Stimulated activated CD4-positive, alpha-beta T cell treated with anti-CD3 and anti-CD28 coated beads, Interleukin-2, amount 100 ng/mL, for 4 hours (primary cell): ENCODE measurements at regions not wholly inside any gene's neighbourhood (a gene's known extent, or its start where the extent isn't known, plus 50 kb on each side); places are given as distances from the start of the nearest gene placed in this dataset.
"Not testable (repeated sequence)": the region's sequence is repeated elsewhere in the genome, so short reads cannot be mapped to it uniquely, and the experiment has no call there.

Experiments
- DNase-seq: peaks from one replicate; pipeline ENCODE4 v3.0.0-alpha.2; 2020; ENCODE audit warnings: low read depth

DNA sequence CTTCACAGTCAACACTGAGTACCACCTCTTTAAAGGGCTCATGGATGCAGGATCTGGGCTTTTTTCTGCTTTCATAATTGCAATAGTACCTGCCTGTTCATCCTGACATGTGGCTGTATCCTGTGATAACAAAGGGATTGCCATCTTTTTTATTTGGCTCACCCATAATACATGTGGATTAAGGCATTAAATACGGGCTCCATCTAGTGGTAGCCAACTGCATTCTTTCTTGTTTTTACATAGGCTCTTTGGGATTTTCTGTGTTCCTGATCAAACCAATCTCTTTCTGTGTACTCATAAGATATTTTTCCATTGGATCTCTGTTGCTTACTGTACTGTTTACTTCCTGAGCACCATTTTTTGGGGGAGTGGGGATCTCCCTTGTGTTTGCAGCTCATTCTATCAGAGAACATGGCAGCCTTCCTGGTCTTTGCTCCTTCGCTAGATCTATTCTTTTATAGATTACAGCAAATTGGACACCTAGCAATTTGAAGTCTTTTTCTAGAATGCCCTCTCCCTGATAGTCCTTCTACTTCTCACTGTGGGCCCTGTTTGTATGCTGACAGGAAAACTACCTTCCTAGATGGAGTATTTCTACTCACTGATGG, 723.4 kb upstream of the MDGA2 start:
- DNase-seq, result no peak

DNA sequence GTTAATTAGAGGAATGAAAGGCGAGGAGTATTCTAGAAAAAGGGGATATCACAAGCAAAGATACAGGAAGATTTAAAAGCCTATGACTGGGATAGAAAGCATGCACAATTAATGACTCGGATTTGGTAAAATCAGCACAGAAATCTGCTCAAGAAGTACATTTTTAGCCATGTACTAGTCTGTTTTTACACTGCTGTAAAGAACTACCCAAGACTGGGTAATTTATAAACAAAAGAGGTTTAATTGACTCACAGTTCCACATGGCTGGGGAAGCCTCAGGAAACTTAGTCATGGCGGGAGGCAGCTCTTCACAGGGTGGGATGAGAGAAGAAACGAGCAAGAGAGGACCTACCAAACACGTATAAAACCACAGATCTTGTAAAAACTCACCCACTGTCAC, 716.3 kb upstream of the MDGA2 start:
- DNase-seq, result no peak

DNA sequence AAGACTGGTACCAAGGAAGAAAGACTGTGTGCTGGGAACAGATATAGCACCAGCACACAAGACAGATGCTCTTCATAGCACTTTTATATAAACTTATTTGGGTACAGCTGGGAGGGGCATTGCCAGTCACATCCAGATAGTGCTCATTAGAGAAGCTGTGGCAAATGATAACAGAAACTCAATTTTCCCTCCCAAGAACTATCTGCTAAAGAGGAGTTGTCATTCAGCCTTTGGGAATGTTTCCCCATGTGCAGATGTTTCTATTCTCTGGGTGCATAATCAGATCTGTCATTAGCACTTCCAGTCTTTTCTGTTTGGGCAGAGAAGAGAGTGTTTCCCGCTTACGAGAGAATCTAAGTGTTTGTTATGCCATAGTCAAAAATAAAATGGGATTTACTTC, 714.9 kb upstream of the MDGA2 start:
- no peak for DNase-seq

DNA sequence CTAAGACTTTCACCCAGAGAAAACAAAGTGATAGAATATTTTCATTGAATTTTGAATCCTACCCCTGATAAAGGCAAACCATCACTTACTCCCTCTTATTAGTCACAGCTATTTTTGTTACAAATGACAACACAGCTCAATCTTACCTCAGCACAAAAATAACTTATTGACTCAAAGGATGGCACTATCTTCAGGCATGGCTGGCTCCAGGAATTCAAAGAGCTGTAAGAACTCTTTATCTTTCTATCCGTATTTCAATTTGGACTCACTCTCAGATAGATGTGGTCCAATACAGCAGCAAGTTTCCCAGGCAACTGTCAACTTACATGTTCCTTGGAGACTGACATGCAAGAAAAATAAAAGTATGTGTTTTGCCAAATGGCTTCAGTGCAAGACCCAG, 709.4 kb upstream of the MDGA2 start:
- DNase-seq, result no peak

DNA sequence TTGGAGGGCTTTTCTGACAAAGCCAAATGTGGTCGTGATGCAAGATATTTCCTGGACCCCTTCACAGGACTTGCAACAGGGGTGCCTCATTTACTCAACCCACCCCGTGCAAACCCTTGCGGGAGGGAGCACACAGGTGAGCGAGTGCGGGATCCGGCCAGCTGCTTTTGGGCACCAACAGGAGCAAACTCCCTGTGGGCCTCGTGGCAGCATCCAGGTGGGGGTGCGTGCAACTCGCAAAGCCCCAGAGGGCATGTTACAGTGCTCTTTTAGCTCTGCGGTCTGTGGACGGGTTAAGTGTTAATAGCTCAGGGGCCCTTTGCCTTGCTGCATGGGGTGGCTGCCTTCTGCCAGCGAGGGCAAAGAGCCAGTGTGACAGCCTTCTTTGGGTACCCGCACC, 707.6 kb upstream of the MDGA2 start:
- no peak for DNase-seq

DNA sequence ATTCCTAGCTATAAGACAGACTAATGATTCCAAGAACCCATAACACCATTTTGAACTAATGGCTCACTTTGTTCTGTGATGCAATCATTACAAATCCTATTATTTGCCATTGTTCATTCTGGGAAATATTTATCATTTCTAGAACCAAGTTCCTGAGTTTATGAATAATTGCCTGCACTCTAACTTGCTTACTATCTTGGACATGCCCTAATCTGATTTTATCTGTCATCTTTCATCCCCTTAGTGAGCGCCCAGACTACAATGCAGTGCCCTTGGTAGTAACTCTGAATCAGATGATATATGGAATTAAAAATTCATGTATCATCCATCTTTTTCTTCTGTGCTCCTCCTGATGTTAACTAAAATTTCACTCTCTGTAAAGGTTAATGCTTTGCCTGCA, 703.1 kb upstream of the MDGA2 start:
- no peak for DNase-seq

DNA sequence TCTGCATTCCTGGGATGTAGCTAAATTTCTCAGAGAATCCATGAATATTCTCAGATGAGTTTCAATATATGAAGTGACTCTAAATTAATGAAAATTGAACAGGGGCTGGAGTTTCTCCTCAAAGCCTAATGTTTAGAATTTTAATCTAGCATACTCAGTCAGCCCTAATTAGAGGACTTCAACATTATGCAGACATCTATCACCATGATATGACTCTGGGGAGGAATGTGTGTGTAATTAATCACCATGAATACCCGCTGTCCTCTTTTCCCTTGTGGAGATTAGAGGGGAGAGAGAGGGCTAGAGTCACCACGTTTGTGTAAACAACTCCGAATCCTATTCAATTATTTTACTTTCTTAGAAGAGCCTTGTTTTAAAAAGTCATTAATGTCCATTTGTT, 698.6 kb upstream of the MDGA2 start:
- DNase-seq, result no peak

DNA sequence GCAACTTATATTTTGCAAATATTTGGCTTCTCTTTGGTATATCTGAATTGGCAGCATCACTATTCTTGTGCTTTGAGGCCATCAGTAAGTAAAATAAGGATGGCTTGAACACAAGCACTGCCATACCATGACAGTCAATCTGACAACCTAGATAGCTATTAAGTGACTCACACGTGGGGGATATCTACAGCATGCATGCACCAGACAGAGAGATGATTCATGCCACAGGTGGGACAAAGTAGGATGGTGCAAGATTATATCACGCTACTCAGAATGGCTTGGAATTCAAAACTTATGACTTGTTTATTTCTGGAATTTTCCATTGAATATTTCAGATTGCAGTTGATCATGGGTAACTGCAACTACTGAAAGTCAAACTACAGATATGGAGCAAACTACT, 675.6 kb upstream of the MDGA2 start:
- no peak for DNase-seq

DNA sequence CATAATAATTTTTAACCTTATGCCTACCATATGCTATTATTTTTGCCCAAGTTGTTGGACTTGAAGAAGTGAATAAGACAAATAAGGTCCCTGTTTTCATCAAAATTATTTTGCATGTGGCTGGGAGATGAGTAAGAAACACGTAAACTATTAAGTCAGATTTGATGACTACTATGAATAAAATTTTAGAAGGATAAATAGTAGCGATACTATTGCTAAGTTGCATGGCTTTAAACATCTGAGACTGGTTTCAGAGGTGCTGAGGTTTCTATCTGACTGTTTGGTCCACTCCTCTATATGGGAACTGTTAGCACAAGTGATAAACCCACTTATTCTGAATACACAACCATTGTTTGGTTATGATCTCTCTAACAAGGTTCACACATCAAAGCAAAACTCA, 674.3 kb upstream of the MDGA2 start:
- DNase-seq, result no peak

DNA sequence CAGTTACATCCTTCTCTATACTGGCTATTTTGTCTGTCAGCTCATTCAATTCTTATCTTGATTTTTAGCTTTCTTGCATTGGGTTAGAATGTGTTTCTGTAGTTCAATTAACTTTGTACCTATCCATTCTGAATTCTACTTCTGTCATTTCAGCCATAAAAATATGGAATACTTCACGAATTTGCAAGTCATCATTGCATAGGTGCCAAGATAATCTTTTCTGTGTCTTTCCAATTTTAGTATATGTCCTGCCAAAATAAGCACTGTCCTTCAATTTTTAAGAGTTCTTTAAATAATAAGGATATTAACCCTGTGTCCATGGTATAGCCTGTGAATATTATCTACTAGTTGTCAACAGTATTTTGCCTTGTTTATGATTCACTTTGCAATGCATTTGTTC, 665.7 kb upstream of the MDGA2 start:
- DNase-seq, result no peak

DNA sequence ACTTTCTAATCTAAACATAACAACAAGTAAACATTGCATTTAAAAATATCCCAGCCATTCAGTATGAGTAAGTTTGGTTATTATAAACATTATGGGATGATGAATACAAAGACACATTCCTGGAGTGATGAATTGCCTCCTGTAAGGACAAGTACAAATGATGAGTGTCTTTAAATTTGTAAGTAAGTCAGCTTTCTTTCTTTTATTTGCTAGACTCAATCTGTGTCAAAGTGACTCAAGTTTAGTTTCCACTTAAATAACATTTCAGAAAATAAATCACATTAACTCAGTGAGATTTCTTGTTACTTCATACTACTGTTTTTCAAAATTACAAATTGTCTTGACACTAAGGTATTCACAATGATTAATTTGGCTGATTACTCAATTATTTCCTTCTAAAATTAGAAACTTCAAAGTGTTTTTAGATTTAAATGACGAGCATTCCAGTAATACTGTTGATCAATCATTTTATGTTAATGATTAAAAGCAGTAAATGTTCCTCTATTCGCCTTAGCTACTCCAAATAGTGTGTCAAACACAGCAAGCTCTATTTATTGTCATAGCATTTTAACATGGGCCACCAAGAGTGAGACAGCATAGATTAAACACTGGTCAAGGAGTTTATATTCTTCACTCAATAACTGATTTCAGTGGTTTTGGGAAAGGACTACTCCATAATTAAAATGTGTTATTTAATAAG, 658.0 kb upstream of the MDGA2 start:
- DNase-seq, result no peak

DNA sequence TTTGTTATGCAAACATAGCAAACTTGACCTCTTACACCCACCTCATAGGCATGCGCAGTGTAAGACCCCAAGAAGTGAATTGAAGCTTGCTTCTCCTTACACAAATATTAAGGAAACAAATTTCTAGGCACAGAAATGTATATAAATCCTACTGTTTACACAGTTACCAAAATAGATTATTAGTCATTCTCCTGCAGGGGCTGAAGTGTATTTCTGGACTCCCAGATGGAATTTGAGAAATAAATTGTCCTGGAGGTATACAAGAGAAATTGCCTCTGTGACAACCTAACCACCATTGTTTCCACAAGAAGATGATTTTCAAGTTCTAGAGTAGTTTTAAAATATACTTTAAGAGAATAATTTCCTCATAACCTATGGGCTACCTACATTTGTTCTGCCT, 656.0 kb upstream of the MDGA2 start:
- DNase-seq, result no peak

DNA sequence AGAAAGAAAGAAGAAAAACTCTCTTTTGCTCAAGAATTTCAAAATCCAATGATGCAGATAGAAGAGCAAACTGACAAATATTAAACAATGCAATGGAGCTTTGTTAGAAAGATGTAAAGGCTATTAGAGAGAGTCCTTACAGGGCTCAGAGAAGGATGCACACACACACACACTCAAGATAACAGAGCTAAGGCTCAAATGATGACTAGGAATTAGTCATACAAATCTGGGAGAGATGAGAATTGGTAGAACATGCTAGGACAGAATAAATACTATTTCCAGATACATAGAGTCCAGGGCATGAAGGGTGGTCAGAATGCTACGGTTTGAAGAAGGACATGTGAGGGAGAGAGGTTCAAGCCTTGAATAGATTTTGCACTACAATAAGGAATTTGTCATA, 650.1 kb upstream of the MDGA2 start:
- no peak for DNase-seq

DNA sequence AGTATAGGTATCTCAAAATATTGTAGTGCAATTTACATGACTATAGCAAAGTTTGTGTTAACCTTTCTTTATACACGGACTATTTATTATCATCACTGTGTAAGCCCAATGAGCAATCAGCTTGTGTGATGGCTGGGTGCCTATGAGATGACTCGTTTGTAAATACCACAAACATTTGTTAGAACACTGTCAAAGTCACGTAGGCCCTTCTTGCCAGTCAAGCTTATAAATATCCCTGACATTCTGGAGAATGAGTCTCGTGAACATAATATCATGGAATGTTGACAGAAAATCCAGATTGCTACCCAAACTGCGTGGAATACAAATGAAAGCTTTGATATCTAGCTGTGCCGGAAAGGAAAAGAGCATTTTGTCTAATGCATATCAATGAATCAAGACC, 648.3 kb upstream of the MDGA2 start:
- no peak for DNase-seq

DNA sequence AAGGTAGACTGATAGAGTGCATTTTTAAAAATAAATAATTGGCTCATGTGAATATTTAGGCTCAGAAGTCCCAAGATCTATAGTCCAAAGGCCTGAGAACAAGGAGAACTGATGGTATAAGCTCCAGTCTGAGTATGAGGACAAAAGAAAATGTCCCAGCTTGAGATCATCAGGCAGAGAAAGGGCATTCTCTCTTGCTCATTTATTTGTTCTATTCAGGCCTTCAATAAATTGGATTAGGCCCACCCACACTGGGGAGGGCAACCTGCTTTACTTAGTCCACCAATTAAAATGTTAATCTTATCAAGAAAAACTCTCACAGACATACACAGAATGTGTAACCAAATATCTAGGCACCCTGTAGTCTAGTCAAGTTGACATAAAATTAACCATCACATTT, 644.4 kb upstream of the MDGA2 start:
- no peak for DNase-seq

DNA sequence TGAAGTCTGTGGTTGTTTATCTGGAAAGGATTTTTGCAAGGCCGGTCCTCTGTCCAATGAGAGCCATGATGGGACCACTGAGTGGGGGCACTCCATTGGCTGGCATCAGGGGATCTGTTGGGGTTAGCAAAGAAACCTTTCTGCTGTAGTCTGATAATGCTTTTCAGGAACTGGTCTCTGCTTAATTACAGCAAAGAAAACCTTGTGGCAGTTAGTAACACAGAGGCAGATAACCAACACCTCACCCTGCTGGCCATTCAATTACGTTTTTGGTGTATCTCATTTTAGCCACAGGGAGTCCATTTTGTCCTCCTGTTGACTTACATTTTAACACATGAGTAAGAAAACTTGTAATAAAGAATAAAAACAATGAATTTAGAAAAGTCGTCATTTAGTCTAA, 629.3 kb upstream of the MDGA2 start:
- DNase-seq, result no peak

DNA sequence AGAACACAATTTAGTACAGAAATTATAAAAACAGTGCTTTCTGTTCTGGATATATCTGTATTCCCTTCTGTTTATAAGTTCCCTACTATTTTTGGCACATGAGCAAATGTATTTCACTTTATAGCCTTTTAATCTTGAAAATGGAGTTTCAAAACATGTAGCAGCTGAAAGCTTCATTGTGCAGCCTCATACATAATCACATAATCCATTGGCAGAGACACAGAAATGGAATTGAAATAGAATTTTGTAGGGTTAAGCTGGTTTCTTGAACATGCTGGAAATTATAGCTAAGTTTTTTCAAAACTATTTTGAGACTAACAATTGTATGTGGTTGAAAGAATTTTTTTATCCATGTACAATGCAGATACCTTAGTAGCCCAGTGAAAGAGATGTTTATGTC, 614.3 kb upstream of the MDGA2 start:
- no peak for DNase-seq

DNA sequence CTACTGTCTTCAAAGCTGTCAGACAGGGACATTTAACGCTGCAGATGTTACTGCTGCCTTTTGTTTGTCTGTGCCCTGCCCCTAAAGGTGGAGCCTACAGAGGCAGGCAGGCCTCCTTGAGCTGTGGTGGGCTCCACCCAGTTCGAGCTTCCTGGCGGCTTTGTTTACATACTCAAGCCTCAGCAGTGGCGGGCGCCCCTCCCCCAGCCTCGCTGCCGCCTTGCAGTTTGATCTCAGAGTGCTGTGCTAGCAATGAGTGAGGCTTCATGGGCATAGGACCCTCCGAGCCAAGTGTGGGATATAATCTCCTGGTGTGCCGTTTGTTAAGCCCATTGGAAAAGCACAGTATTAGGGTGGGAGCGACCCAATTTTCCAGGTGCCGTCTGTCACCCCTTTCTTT, 609.8 kb upstream of the MDGA2 start:
- not testable (repeated sequence) for DNase-seq

DNA sequence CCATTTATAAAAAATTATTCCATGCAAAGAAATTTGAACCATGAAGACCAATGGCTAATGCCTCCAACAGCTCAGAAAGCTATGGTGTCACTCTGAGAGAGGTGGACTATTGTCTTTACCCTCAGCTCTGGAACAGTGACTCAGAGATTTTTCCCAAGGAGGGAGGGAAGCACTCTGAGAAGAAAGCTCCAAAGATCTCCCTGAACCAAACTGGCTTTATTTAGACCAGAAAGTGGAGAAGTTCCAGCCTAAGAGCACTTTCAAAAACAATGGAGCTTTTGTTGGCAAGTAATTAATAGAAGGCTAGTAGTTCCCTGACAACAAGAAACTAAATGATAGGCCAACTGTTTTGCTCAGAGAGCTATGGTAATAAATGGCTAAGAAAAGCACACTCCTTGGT, 599.9 kb upstream of the MDGA2 start:
- no peak for DNase-seq

DNA sequence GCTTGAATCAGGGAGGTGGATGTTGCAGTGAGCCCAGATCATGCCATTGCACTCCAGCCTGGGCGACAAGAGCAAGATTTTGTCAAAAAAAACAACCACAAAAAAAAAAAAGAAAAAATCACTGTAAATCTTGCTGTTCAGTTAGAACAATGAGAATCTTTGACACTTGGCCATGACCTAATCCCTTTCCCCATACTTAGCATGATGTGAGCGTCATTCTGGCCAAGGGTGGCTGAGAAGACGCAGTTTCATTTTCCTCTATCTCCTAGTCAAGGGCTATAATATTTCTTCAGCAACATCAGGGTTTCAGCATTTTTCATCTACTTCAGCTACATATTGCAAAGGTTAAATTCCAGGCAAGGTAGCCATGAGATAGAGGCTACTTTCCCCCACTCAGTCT, 599.4 kb upstream of the MDGA2 start:
- DNase-seq, result no peak

DNA sequence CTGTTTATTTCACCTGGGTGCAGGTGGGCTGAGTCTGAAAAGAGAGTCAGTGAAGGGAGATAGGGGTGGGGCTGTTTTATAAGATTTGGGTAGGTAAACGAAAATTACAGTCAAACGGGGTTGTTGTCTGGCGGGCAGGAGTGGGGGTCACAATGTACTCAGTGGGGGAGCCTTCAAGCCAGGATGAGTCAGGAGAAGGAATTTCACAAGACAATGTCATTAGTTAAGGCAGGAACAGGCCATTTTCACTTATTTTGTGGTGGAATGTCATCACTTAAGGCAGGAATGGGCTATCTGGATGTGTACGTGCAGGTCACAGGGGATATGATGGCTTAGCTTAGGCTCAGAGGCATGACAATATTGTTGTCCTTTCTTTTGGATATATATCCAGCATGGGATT, 592.5 kb upstream of the MDGA2 start:
- DNase-seq, result not testable (repeated sequence)

DNA sequence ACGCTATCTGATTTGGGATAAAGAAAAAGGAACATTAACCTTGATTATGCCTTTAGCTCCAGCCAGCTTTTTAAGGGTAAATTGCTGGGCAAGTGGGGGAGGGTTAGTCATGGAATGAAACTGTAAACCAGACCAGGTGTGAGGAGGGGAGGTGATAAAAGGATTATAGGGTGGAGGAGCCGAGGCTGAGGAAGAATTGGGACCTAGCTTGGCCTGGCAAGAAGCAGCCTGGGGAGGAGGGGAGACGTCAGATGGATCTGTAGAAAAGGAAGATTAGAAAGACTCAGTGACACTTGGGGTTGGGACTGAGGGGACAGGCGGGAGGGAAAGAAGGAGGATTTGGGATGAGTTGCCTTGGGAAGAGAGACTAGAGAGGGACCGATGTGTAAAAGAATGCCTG, 590.8 kb upstream of the MDGA2 start:
- DNase-seq, result not testable (repeated sequence)

DNA sequence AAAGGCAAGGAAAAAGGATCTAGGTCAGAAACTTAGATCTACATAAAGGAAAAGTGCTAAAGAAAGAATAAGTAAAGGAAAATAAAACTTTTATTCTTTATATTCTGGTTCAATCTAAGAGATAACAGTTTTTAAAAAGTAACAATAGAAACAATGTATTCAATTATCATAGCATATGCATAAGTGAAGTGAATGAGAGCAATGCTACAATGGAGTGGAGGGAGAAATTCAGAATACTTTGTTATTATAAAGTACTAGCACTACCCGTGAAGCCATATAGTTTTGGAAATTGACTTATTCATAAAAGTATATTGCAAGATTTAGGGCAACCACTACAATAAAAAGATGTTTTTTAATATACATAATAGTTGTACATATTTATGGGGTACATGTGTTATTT, 586.0 kb upstream of the MDGA2 start:
- no peak for DNase-seq
